GM18498 (cell line): ENCODE measurements at regions not wholly inside any gene's neighbourhood (a gene's known extent, or its start where the extent isn't known, plus 50 kb on each side); places are given as distances from the start of the nearest gene placed in this dataset.

Source experiments
- ATAC-seq: cut with Tn5 transposase; IDR thresholded peaks from one replicate; pipeline ENCODE4 v1.9.1; 2021; ENCODE audit warnings: mild to moderate bottlenecking, moderate library complexity; ENCODE audit not compliant: unreplicated experiment

- no peak for ATAC-seq
These were observed 755.7 kb downstream of the TLR4 start for GRCh38 chr9:118459913-118460312.

GRCh38 chr9:118463419-118463818 lies 759.2 kb downstream of the TLR4 start:
- ATAC-seq: no peak

GRCh38 chr9:118473521-118473920 lies 769.3 kb downstream of the TLR4 start:
- no peak for ATAC-seq

GRCh38 chr9:118478752-118479151 lies 774.5 kb downstream of the TLR4 start:
- ATAC-seq: no peak

- ATAC-seq: no peak
These were observed 778.1 kb downstream of the TLR4 start for GRCh38 chr9:118482306-118482705.

GRCh38 chr9:118483677-118484076 lies 779.5 kb downstream of the TLR4 start:
- no peak for ATAC-seq

- no peak for ATAC-seq
These were observed 799.0 kb downstream of the TLR4 start for GRCh38 chr9:118503236-118503635.

GRCh38 chr9:118510711-118511110 lies 806.5 kb downstream of the TLR4 start:
- ATAC-seq: no peak

GRCh38 chr9:118515947-118516346 lies 811.7 kb downstream of the TLR4 start:
- ATAC-seq: no peak

- no peak for ATAC-seq
These were observed 817.1 kb downstream of the TLR4 start for GRCh38 chr9:118521261-118521660.

- peak; percentile 98 for ATAC-seq
These were observed 818.2 kb downstream of the TLR4 start for GRCh38 chr9:118522093-118523028.

GRCh38 chr9:118527261-118527660 lies 823.1 kb downstream of the TLR4 start:
- ATAC-seq: no peak

GRCh38 chr9:118529210-118529609 lies 825.0 kb downstream of the TLR4 start:
- peak; percentile 56 for ATAC-seq

- peak; percentile 85 for ATAC-seq
These were observed 825.5 kb downstream of the TLR4 start for GRCh38 chr9:118529624-118530214.

- no peak for ATAC-seq
These were observed 828.4 kb downstream of the TLR4 start for GRCh38 chr9:118532592-118532991.

GRCh38 chr9:118533101-118533500 lies 828.9 kb downstream of the TLR4 start:
- no peak for ATAC-seq

GRCh38 chr9:118533850-118534249 lies 829.6 kb downstream of the TLR4 start:
- no peak for ATAC-seq

GRCh38 chr9:118536153-118536552 lies 832.0 kb downstream of the TLR4 start:
- ATAC-seq: no peak

- no peak for ATAC-seq
These were observed 830.3 kb downstream of the BRINP1 start for GRCh38 chr9:118538959-118539358.

GRCh38 chr9:118553465-118553864 lies 815.8 kb downstream of the BRINP1 start:
- no peak for ATAC-seq

GRCh38 chr9:118554987-118555386 lies 814.2 kb downstream of the BRINP1 start:
- ATAC-seq: no peak

- no peak for ATAC-seq
These were observed 811.2 kb downstream of the BRINP1 start for GRCh38 chr9:118558026-118558425.
